ENCODE measurements at regions not wholly inside any gene's neighbourhood (a gene's known extent, or its start where the extent isn't known, plus 50 kb on each side); places are given as distances from the start of the nearest gene placed in this dataset.

DNA sequence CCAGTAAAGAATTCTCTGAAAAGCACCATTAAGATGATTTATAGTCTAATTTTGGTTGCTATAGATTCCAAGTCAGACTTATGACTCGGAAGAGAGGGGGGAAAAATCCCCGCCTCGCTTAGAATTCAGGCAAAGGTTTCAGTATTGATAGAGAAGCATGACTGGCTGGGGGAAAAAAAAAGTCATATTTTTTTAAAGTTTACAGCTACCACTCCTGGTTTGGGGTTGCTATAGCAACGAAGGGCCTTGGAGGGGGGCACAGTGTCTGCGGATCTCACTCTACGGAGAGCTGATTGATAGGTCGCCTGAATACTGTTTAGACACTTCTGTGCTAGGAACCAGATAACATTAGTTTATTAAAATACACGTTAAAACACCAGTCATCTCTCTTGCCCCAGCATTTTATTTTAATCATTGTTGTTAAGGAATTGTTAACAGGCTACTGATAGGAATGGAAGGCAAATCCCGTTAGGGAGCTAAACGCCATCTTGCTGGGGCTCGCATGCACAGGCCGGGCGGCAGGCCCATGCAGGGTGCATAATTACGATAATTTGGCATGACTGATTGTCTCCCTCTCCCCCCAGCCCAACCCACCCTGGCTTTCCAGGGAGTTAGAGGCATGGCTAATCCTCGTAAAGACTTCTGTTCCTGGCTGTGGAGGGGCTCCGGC, 380.0 kb upstream of the XYLT1 start:
- H3K4me3 ChIP-seq (replicated peaks in 1 of 3) = no peak overlapping the region
- TF ChIP-seq POLR2A (IDR thresholded peaks at IDR 0.05) = no peak
- TF ChIP-seq, protein P1, sequence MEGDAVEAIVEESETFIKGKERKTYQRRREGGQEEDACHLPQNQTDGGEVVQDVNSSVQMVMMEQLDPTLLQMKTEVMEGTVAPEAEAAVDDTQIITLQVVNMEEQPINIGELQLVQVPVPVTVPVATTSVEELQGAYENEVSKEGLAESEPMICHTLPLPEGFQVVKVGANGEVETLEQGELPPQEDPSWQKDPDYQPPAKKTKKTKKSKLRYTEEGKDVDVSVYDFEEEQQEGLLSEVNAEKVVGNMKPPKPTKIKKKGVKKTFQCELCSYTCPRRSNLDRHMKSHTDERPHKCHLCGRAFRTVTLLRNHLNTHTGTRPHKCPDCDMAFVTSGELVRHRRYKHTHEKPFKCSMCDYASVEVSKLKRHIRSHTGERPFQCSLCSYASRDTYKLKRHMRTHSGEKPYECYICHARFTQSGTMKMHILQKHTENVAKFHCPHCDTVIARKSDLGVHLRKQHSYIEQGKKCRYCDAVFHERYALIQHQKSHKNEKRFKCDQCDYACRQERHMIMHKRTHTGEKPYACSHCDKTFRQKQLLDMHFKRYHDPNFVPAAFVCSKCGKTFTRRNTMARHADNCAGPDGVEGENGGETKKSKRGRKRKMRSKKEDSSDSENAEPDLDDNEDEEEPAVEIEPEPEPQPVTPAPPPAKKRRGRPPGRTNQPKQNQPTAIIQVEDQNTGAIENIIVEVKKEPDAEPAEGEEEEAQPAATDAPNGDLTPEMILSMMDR (IDR thresholded peaks at IDR 0.05) = no peak
- intact Hi-C loops (cut with DNase I) = no loop called here
- no peaks in the 10 kb centered on the region for H3K36me3 ChIP-seq
- DNase-seq = no peak
- H3K9me3 ChIP-seq = no peaks in the 10 kb centered on the region
- WGBS, 2 donors = 52 to 55% methylated on average over 15 to 16 of the region's 16 CpGs
- H3K27me3 ChIP-seq = no peaks in the 10 kb centered on the region
- H3K4me1 ChIP-seq = no peaks in the 10 kb centered on the region
- H3K27ac ChIP-seq = no peak overlapping the region

DNA sequence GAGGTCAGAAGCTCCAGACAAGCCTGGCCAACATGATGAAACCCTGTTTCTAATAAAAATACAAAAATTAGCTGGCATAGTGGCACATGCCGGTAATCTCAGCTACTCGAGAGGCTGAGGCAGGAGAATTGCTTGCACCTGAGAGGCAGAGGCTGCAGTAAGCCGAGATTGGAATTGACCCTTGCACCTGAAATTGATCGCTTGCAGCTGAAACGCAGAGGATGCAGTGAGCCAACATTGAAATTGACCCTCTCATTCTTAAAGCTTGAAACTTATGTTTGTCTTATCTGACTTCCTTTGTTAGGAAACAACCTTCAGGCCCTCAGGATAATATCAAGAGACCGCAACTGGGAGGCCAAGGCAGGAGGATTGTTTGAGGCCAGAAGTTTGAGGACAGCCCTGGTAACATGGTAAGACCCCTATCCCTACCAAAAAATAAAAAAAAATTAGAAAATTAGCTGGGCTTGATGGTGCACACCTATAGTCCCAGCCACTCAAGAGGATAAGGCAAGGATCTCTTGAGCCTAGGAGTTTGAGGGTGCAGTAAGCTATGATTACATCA, 376.6 kb upstream of the XYLT1 start:
- Histone ChIP-seq H3K27ac (no peak overlapping the region), H3K36me3 (no peaks in the 10 kb centered on the region), H3K4me1 (no peaks in the 10 kb centered on the region), H3K4me3 (replicated peaks in 1 of 3) (no peak overlapping the region), H3K27me3 (no peaks in the 10 kb centered on the region), H3K9me3 (no peaks in the 10 kb centered on the region)
- intact Hi-C loops (cut with DNase I) = no loop called here
- TF ChIP-seq POLR2A (IDR thresholded peaks at IDR 0.05) = no peak
- TF ChIP-seq, protein P1 (IDR thresholded peaks at IDR 0.05) = no peak
- WGBS, 2 donors = 92 to 95% methylated on average over 6 of the region's 6 CpGs
- DNase-seq = no peak

DNA sequence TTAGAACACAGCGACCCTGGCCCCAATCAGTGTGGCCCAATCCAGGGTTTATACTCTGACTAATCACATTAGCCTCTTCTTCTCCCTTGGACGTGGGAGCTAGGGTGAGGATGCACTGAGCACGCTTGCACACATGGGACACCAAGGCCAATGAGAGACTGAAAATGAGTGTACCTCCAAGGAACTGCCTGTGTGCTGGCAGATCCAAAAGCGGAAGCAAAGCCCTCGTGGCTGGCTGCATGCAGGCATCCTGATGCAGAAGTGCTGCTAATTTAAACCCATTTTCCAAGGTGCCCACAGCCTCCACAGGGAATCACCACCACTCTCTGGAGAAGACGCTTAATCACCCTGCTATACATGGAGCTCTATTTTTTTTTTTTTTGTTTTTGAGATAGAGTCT, 375.3 kb upstream of the XYLT1 start:
- no peak overlapping the region for H3K4me3 ChIP-seq (replicated peaks in 1 of 3)
- TF ChIP-seq POLR2A (IDR thresholded peaks at IDR 0.05) = no peak
- TF ChIP-seq, protein P1 (IDR thresholded peaks at IDR 0.05) = no peak
- 90 to 93% methylated on average over 6 of the region's 6 CpGs for WGBS, 2 donors
- no peaks in the 10 kb centered on the region for H3K9me3 ChIP-seq
- no peaks in the 10 kb centered on the region for H3K36me3 ChIP-seq
- no peaks in the 10 kb centered on the region for H3K27me3 ChIP-seq
- intact Hi-C loops (cut with DNase I) = no loop called here
- H3K4me1 ChIP-seq = no peaks in the 10 kb centered on the region
- no peak for DNase-seq
- no peak overlapping the region for H3K27ac ChIP-seq

DNA sequence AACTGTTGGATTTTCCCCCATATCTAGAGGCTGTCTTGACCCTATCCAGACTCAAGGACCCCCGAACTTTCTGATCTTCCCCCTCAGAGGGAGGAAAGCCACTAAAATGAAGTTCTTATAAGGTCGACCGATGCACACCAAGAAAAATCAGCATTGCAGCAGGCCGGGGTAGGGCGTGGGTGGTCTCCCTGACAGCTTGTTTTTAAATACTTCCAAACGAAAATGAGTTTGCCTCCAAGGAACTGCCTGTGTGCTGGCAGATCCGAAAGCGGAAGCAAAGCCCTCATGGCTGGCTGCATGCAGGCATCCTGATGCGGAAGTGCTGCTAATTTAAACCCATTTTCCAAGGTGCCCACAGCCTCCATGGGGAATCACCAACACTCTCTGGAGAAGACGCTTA, 374.3 kb upstream of the XYLT1 start:
- no peak for DNase-seq
- Histone ChIP-seq H3K27me3 (no peaks in the 10 kb centered on the region), H3K4me3 (replicated peaks in 1 of 3) (no peak overlapping the region), H3K36me3 (no peaks in the 10 kb centered on the region), H3K27ac (no peak overlapping the region), H3K9me3 (no peaks in the 10 kb centered on the region), H3K4me1 (no peaks in the 10 kb centered on the region)
- WGBS, 2 donors = 68 to 71% methylated on average over 10 of the region's 10 CpGs
- intact Hi-C loops (cut with DNase I) = no loop called here
- TF ChIP-seq, protein P1 (IDR thresholded peaks at IDR 0.05) = no peak
- no peak for TF ChIP-seq POLR2A (IDR thresholded peaks at IDR 0.05)

DNA sequence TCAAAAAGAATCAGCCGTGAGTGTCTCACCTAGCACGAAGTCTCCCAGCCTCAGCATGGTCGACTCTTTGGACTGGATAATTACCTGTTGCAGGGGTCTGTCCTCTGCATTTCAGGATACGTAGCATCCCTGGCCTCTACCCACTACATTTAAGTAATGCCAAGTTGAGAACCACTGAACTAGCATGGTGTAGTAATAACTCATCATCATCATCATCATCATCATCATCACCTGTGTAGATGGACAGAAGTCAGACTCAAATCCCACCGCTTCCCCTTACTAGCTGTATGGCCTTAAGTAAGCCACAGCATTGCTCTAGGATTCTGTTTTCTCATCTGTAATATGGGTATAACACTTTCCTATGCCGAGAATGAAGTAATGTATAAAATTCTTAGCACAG, 373.1 kb upstream of the XYLT1 start:
- TF ChIP-seq POLR2A (IDR thresholded peaks at IDR 0.05) = no peak
- TF ChIP-seq, protein P1 (IDR thresholded peaks at IDR 0.05) = no peak
- H3K9me3 ChIP-seq = no peaks in the 10 kb centered on the region
- no peaks in the 10 kb centered on the region for H3K4me1 ChIP-seq
- intact Hi-C loops (cut with DNase I) = no loop called here
- no peak overlapping the region for H3K4me3 ChIP-seq (replicated peaks in 1 of 3)
- no peak overlapping the region for H3K27ac ChIP-seq
- no peak for DNase-seq
- H3K27me3 ChIP-seq = no peaks in the 10 kb centered on the region
- 89 to 90% methylated on average over 6 of the region's 6 CpGs for WGBS, 2 donors
- H3K36me3 ChIP-seq = no peaks in the 10 kb centered on the region
